ENCODE measurements at regions not wholly inside any gene's neighbourhood (a gene's known extent, or its start where the extent isn't known, plus 50 kb on each side); places are given as distances from the start of the nearest gene placed in this dataset.

DNA sequence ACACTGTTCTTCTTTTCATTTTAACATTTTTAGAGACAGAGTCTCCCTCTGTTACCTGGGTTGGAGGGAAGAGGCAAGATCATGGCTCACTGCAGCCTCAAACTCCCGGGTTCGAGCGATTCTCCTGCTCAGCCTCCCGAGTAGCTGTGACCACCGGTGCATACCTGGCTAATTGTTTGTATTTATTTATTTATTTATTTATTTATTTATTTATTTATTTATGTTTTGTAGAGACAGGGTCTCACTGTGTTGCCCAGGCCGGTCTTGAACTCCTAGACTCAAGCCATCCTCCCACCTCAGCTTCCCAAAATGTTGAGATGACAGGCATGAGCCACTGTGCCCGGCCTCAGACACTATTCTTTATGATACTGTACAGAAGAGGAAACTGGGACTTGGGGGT is 1176.6 kb upstream of the AUTS2 start:
- Histone ChIP-seq H3K4me1 (ENCODE audit: insufficient read depth, low read length, poor library complexity, severe bottlenecking) (no peaks in the 10 kb centered on the region), H3K4me3 (ENCODE audit: low read depth, low read length, poor library complexity, severe bottlenecking) (no peak overlapping the region), H3K9me3 (ENCODE audit: low read depth, low read length, poor library complexity, severe bottlenecking) (no peaks in the 10 kb centered on the region), H3K27me3 (replicated peaks; ENCODE audit: insufficient read depth, low read depth, low read length, poor library complexity) (no peaks in the 10 kb centered on the region), H3K36me3 (ENCODE audit: insufficient read depth, low read length, poor library complexity, severe bottlenecking) (no peaks in the 10 kb centered on the region), H3K27ac (ENCODE audit: low read depth, low read length, poor library complexity, severe bottlenecking) (no peak overlapping the region)
- ChIA-PET CTCF (no interaction called here), POLR2A (ENCODE audit: low non-redundant PET) (no interaction called here)
- TF ChIP-seq EZH2 (IDR thresholded peaks at IDR 0.05; ENCODE audit: borderline replicate concordance, low read depth, low read length, poor library complexity, severe bottlenecking) (no peak), CTCF (conservative IDR thresholded peaks at IDR 0.05; ENCODE audit: low read depth, low read length) (no peak)
- intact Hi-C loops (cut with micrococcal nuclease; ENCODE audit: unreplicated experiment): no loop called here
- no TSS peak for BruUV-seq (replicated peaks)
- DNase-seq (ENCODE audit: low spot score): no peak

GRCh38 chr7:68422281-68422680 is 1176.0 kb upstream of the AUTS2 start:
- CTCF ChIA-PET: no interaction called here
- intact Hi-C loops (cut with micrococcal nuclease; ENCODE audit: unreplicated experiment): no loop called here
- Histone ChIP-seq H3K36me3 (ENCODE audit: insufficient read depth, low read length, poor library complexity, severe bottlenecking) (no peaks in the 10 kb centered on the region), H3K4me3 (ENCODE audit: low read depth, low read length, poor library complexity, severe bottlenecking) (no peak overlapping the region), H3K4me1 (ENCODE audit: insufficient read depth, low read length, poor library complexity, severe bottlenecking) (no peaks in the 10 kb centered on the region), H3K27ac (ENCODE audit: low read depth, low read length, poor library complexity, severe bottlenecking) (no peak overlapping the region), H3K9me3 (ENCODE audit: low read depth, low read length, poor library complexity, severe bottlenecking) (no peaks in the 10 kb centered on the region), H3K27me3 (replicated peaks; ENCODE audit: insufficient read depth, low read depth, low read length, poor library complexity) (no peaks in the 10 kb centered on the region)
- no TSS peak for BruUV-seq (replicated peaks)
- TF ChIP-seq CTCF (conservative IDR thresholded peaks at IDR 0.05; ENCODE audit: low read depth, low read length) (no peak), EZH2 (IDR thresholded peaks at IDR 0.05; ENCODE audit: borderline replicate concordance, low read depth, low read length, poor library complexity, severe bottlenecking) (no peak)
- POLR2A ChIA-PET (ENCODE audit: low non-redundant PET): no interaction called here
- no peak for DNase-seq (ENCODE audit: low spot score)

GRCh38 chr7:68423356-68423755 is 1174.9 kb upstream of the AUTS2 start:
- TF ChIP-seq CTCF (conservative IDR thresholded peaks at IDR 0.05; ENCODE audit: low read depth, low read length): no peak
- TF ChIP-seq EZH2 (IDR thresholded peaks at IDR 0.05; ENCODE audit: borderline replicate concordance, low read depth, low read length, poor library complexity, severe bottlenecking): no peak
- Histone ChIP-seq H3K27me3 (replicated peaks; ENCODE audit: insufficient read depth, low read depth, low read length, poor library complexity) (no peaks in the 10 kb centered on the region), H3K27ac (ENCODE audit: low read depth, low read length, poor library complexity, severe bottlenecking) (no peak overlapping the region), H3K4me3 (ENCODE audit: low read depth, low read length, poor library complexity, severe bottlenecking) (no peak overlapping the region), H3K36me3 (ENCODE audit: insufficient read depth, low read length, poor library complexity, severe bottlenecking) (no peaks in the 10 kb centered on the region), H3K4me1 (ENCODE audit: insufficient read depth, low read length, poor library complexity, severe bottlenecking) (no peaks in the 10 kb centered on the region), H3K9me3 (ENCODE audit: low read depth, low read length, poor library complexity, severe bottlenecking) (no peaks in the 10 kb centered on the region)
- ChIA-PET CTCF (no interaction called here), POLR2A (ENCODE audit: low non-redundant PET) (no interaction called here)
- intact Hi-C loops (cut with micrococcal nuclease; ENCODE audit: unreplicated experiment): no loop called here
- no TSS peak for BruUV-seq (replicated peaks)
- no peak for DNase-seq (ENCODE audit: low spot score)

Measured in A673 (cell line).